Fibroblast of villous mesenchyme (primary cell): ENCODE measurements at regions not wholly inside any gene's neighbourhood (a gene's known extent, or its start where the extent isn't known, plus 50 kb on each side); places are given as distances from the start of the nearest gene placed in this dataset. TPM values are rescaled to one million over a fixed set of nuclear protein-coding genes. Genes with fewer than 3 reads are reported as not detected.

Experiments
- DNase-seq: peaks from one replicate; pipeline ENCODE4 v3.0.0-alpha.2; 2010; ENCODE audit warnings: low read depth
- H3K4me3 ChIP-seq: 2 replicates; pipeline ENCODE4 v1.5.1; 2011; ENCODE audit warnings: low read depth, mild to moderate bottlenecking, low read length
- CTCF ChIP-seq: IDR thresholded peaks from 2 replicates; pipeline ENCODE4 v1.5.1; 2012; ENCODE audit warnings: low read depth, mild to moderate bottlenecking, low read length; ENCODE audit not compliant: insufficient read depth
- small RNA-seq: library from RNA; depleted of rRNA; stranded (forward); fragments of <200 nt; gene quantifications from one replicate; pipeline ENCODE3, GENCODE V24; 2012

- H3K4me3 ChIP-seq, result no peak overlapping the region
- DNase-seq, result no peak
- TF ChIP-seq CTCF, result no peak
Observed at GRCh38 chr6:153183925-153184324, 52.8 kb upstream of the RGS17 start.

Small RNA genes in the stretch of these regions (small RNA-seq; reads per million reads assigned to genes)
- gene AL603908.1, result not detected
- gene MTND3P20, result not detected
- not detected for gene MTND4LP20
- not detected for gene RNA5SP225
- gene RNU6-896P, result not detected
